OCI-LY7 (cell line): ENCODE measurements at regions not wholly inside any gene's neighbourhood (a gene's known extent, or its start where the extent isn't known, plus 50 kb on each side); places are given as distances from the start of the nearest gene placed in this dataset.

ENCODE experiments used
- BruUV-seq: library from RNA; stranded (reverse); fragments of 400-500 nt; replicated peaks from 2 replicates; lab custom pipeline; 2021; lab: Mats Ljungman, UMichigan
- CTCF ChIA-PET: fragments of 300-600 bp; sonication (Branson Sonifier 250); formaldehyde crosslinking; loops from one replicate; lab custom pipeline; 2022; ENCODE audit warnings: antibody characterized with exemption; ENCODE audit not compliant: unreplicated experiment; lab: Charles Lee
- POLR2A ChIA-PET: fragments of 300-600 bp; sonication (Branson Sonifier 250); formaldehyde crosslinking; loops from one replicate; lab custom pipeline; 2022; ENCODE audit warnings: antibody characterized with exemption; lab: Charles Lee
- DNase-seq: peaks from one replicate; pipeline ENCODE4 v3.0.0-alpha.2; 2015; ENCODE audit warnings: low spot score
- H2AFZ ChIP-seq: fragments of 200-600 bp; sonication (generic), shearing (Covaris generic); 2 replicates; pipeline ENCODE4 v1.6.1; 2014; ENCODE audit warnings: mild to moderate bottlenecking, antibody characterized with exemption, low read length, moderate library complexity
- H3K27ac ChIP-seq: fragments of 200-600 bp; sonication (generic); 2 replicates; pipeline ENCODE4 v1.5.1; 2014; ENCODE audit warnings: mixed run types, low read depth, mild to moderate bottlenecking, moderate library complexity, low read length, inconsistent platforms; ENCODE audit not compliant: poor library complexity, severe bottlenecking
- H3K36me3 ChIP-seq: fragments of 200-600 bp; sonication (generic); 2 replicates; pipeline ENCODE4 v1.6.1; 2014; ENCODE audit warnings: mild to moderate bottlenecking, antibody characterized with exemption, low read length, moderate library complexity, mixed read lengths; ENCODE audit not compliant: insufficient read depth
- H3K4me1 ChIP-seq: fragments of 200-600 bp; sonication (generic); 2 replicates; pipeline ENCODE4 v1.5.1; 2014; ENCODE audit warnings: mild to moderate bottlenecking, low read length; ENCODE audit not compliant: insufficient read depth, poor library complexity, severe bottlenecking
- H3K4me2 ChIP-seq: fragments of 200-600 bp; sonication (generic); 2 replicates; pipeline ENCODE4 v1.6.1; 2014; ENCODE audit warnings: mild to moderate bottlenecking, low read length
- H3K4me3 ChIP-seq: fragments of 200-600 bp; sonication (generic); 2 replicates; pipeline ENCODE4 v1.5.1; 2014; ENCODE audit warnings: mild to moderate bottlenecking, low read depth, low read length; ENCODE audit not compliant: poor library complexity, severe bottlenecking
- H3K79me2 ChIP-seq: fragments of 200-600 bp; sonication (generic); 2 replicates; pipeline ENCODE4 v1.6.1; 2016; ENCODE audit warnings: low read depth, mild to moderate bottlenecking, low read length, moderate library complexity, mixed read lengths; ENCODE audit not compliant: insufficient read depth
- H3K9me2 ChIP-seq: fragments of 200-600 bp; sonication (generic); 2 replicates; pipeline ENCODE4 v1.6.1; 2016; ENCODE audit warnings: mild to moderate bottlenecking, low read length, mixed read lengths; ENCODE audit not compliant: insufficient read depth
- H3K9me3 ChIP-seq: fragments of 200-600 bp; sonication (generic); 2 replicates; pipeline ENCODE4 v1.6.1; 2014; ENCODE audit warnings: mild to moderate bottlenecking, mixed run types, low read length, mixed read lengths
- H4K20me1 ChIP-seq: fragments of 200-600 bp; sonication (generic); 2 replicates; pipeline ENCODE4 v1.6.1; 2014; ENCODE audit warnings: mild to moderate bottlenecking, antibody characterized with exemption, low read length, moderate library complexity, mixed read lengths; ENCODE audit not compliant: insufficient read depth
- CTCF ChIP-seq: fragments of 200-600 bp; sonication (generic); conservative IDR thresholded peaks from 2 replicates; pipeline ENCODE4 v1.5.1; 2014; ENCODE audit warnings: mild to moderate bottlenecking, antibody characterized with exemption, low read length, moderate library complexity, mixed read lengths
- EZH2phosphoT487 ChIP-seq: fragments of 200-600 bp; sonication (generic); IDR thresholded peaks from 2 replicates; pipeline ENCODE4 v1.6.1; 2018; ENCODE audit warnings: low read depth, borderline replicate concordance, mild to moderate bottlenecking, mixed run types, antibody characterized with exemption, low read length, moderate library complexity, mixed read lengths
- intact Hi-C: fragments of 100-400 bp; cut with micrococcal nuclease; formaldehyde crosslinking; loops from one replicate; pipeline ENCODE4 v1.10.0; 2022; ENCODE audit not compliant: unreplicated experiment

- ChIA-PET POLR2A (no interaction called here), CTCF (no interaction called here)
- no peaks in the 10 kb centered on the region for H3K4me1 ChIP-seq
- H3K79me2 ChIP-seq = no peaks in the 10 kb centered on the region
- no peak overlapping the region for H3K27ac ChIP-seq
- BruUV-seq = no TSS peak
- H3K4me3 ChIP-seq = no peak overlapping the region
- no peaks in the 10 kb centered on the region for H4K20me1 ChIP-seq
- no peaks in the 10 kb centered on the region for H3K9me3 ChIP-seq
- intact Hi-C loops = no loop called here
- H3K36me3 ChIP-seq = no peaks in the 10 kb centered on the region
- no peaks in the 10 kb centered on the region for H3K9me2 ChIP-seq
- DNase-seq = no peak
- H3K4me2 ChIP-seq = no peak overlapping the region
- H2AFZ ChIP-seq = no peak overlapping the region
- TF ChIP-seq CTCF = no peak
- TF ChIP-seq EZH2phosphoT487 = no peak
Observed at GRCh38 chr6:65790666-65791065, 83.6 kb upstream of the EYS start.

- no peaks in the 10 kb centered on the region for H4K20me1 ChIP-seq
- ChIA-PET POLR2A (interaction anchor here (1.3 kb wide), 1 partner anchor 12 kb away, joined by 3 read pairs; no protein-coding TSS in a partner anchor), CTCF (no interaction called here)
- no TSS peak for BruUV-seq
- no peaks in the 10 kb centered on the region for H3K9me2 ChIP-seq
- H3K36me3 ChIP-seq = no peaks in the 10 kb centered on the region
- H3K4me3 ChIP-seq = no peak overlapping the region
- no peak overlapping the region for H3K4me2 ChIP-seq
- no peak overlapping the region for H2AFZ ChIP-seq
- H3K27ac ChIP-seq = no peak overlapping the region
- intact Hi-C loops = no loop called here
- H3K79me2 ChIP-seq = no peaks in the 10 kb centered on the region
- H3K9me3 ChIP-seq = no peaks in the 10 kb centered on the region
- H3K4me1 ChIP-seq = no peaks in the 10 kb centered on the region
- TF ChIP-seq EZH2phosphoT487 = no peak
- DNase-seq = no peak
Observed at GRCh38 chr6:65787787-65788186, 80.8 kb upstream of the EYS start.

- no peak for DNase-seq
- intact Hi-C loops = no loop called here
- no peak overlapping the region for H3K4me2 ChIP-seq
- no peaks in the 10 kb centered on the region for H3K9me2 ChIP-seq
- no peaks in the 10 kb centered on the region for H3K4me1 ChIP-seq
- ChIA-PET CTCF (no interaction called here), POLR2A (interaction anchor here (0.6 to 1.3 kb wide), 2 partner anchors 13 to 22 kb away, joined by 3 read pairs; no protein-coding TSS in a partner anchor)
- no peak overlapping the region for H3K27ac ChIP-seq
- H3K36me3 ChIP-seq = no peaks in the 10 kb centered on the region
- no peak overlapping the region for H2AFZ ChIP-seq
- H4K20me1 ChIP-seq = no peaks in the 10 kb centered on the region
- BruUV-seq = no TSS peak
- H3K4me3 ChIP-seq = no peak overlapping the region
- H3K9me3 ChIP-seq = no peaks in the 10 kb centered on the region
- TF ChIP-seq CTCF = no peak
- TF ChIP-seq EZH2phosphoT487 = no peak
- H3K79me2 ChIP-seq = no peaks in the 10 kb centered on the region
Observed at GRCh38 chr6:65786815-65787214, 79.8 kb upstream of the EYS start.
